Amniotic epithelial cell (primary cell): ENCODE measurements at regions not wholly inside any gene's neighbourhood (a gene's known extent, or its start where the extent isn't known, plus 50 kb on each side); places are given as distances from the start of the nearest gene placed in this dataset.
"Not testable (repeated sequence)": the region's sequence is repeated elsewhere in the genome, so short reads cannot be mapped to it uniquely, and the experiment has no call there.

Experiments used
- DNase-seq: peaks from one replicate; pipeline ENCODE4 v3.0.0-alpha.2; 2010; ENCODE audit warnings: low read depth

DNA sequence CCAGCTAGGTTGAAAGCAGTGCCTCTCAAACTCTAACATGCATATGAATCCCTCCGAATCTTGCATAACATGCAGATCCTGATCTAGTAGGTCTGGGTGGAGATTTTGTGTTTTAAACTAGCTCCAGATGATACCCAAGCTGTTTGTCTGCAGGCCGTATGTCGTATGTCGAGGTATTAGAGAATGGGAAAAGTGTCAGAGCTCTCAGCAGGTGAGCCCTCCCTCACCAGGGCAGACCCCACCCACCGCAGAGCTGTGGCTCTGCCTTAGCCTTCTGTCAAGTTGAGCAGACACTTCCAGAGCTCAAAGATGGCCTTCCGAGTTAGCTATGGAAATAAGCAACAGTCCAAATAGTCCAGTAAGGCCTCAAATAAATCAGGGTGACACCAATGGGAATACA, 83.2 kb upstream of the MAP3K1 start:
- DNase-seq, result no peak

DNA sequence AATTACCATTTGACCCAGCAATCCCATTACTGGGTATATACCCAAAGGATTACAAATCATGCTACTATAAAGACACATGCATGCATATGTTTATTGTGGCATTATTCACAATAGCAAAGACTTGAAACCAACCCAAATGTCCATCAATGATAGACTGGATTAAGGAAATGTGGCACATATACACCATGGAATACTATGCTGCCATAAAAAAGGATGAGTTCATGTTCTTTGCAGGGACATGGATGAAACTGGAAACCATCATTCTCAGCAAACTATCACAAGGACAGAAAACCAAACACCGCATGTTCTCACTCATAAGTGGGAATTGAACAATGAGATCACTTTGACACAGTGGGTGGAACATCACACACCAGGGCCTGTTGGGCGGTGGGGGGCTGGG, 83.9 kb upstream of the MAP3K1 start:
- not testable (repeated sequence) for DNase-seq

DNA sequence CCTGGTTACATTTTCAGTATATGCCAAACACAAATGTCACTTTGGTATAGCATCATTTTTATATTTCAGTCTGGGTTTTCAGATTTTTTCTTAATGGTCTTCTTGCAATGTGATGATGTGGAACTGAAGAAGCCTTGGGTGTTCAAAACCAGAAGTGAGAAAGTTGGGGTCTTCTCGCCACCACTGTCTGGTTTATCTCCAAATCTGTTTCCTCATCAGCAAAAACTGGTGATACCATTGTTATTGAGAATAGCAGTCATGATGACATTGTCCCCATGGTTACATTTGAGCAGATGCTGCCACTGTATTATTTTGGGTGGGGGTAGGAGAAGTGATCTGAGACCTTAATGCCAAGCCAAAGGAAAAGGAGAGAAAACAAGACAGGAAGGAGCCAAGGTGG, 85.9 kb upstream of the MAP3K1 start:
- DNase-seq, result no peak

DNA sequence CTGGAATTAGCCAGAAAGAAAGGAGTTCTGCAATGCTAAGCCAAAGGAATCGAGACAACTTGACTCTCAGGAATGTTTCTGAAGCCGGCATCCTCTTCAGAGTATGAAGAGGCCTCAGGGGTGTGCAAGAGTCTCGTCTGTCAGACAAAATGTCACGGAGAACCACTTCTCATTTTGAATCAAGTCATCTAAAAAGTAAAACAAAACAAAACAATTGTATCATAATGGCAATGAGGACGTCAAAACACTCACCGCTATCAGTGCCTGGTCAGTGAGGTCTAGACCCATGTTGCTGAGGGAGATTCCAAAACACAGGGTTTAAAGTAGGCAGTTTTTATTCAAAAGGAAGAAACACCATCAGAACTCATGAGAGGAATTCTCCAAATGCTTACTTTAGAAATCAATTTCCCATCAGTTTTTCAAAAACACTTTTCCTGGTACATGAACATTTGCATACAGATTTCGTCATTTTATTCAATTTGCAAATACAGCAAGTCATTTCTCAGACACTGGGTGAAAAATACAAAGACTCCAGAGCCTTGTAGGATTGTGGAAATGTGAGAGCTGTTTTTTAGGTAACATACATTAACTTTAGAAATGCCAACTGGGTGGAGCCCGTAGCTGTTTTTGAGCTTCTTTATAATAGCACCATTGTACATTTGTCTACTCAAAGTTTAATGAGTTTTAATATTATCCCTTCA, 89.5 kb upstream of the MAP3K1 start:
- peak; percentile 69 for DNase-seq

DNA sequence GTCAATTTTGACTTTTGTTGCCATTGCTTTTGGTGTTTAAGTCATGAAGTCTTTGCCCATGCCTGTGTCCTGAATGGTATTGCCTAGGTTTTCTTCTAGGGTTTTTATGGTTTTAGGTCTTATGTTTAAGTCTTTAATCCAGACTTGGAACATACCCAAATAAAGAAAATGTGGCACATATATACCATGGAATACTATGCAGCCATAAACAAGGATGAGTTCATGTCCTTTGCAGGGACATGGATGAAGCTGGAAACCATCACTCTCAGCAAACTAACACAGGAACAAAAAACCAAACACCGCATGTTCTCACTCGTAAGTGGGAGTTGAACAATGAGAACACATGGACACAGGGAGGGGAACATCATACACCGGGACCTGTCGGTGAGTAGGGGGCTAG, 90.5 kb upstream of the MAP3K1 start:
- not testable (repeated sequence) for DNase-seq

DNA sequence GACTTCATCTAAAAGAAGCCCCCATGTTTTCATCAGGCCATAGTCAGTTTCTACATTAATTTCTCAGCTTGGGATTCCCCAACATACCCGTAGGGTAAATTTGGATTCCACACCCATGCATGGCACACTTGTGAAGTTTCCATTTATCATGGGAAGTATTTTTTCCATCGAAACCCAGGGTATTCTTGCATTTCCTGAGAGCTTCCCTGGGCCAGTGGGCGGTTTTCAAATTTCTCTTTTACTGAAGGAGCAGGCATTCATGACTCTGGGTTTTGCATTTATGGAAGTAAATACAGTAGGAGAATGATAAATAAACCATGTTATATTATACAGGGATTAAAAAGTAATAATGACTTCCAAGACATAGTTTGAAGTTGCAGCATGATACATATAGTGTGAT, 93.0 kb upstream of the MAP3K1 start:
- DNase-seq, result no peak

DNA sequence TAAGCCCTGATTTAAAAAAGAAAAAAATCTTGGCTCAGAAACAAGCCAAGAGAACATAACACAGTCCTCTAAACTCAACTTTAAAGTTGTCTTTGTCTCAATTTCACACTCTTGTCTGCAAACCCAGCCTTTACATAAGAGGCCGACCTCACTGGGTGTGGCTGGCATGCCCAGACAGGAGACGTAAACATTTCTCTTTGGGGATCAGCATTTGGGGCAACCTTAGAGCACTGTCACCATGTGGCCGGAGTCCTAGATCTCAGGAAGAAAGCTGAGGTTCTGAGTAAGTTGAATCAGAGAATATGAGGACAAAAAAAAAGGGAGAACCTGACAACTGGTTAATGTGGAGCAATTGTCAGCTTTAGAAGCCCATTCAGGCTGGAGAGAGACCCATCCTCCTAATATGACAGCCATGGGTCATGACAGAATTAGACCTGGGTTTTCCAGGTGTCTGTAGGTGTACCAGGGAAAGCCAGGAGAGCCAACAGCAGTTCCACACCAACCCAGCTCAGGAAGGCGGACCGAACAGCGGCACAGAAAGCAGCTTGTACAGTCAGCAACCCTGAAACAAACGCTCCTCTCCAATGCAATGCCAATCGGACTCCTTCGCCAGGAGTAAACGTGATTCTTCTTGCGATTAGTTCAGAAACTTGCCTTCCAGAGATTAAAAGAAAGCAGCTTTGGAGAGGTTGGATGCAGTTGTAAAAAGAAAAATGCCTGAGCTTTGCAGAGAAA, 97.9 kb upstream of the MAP3K1 start:
- DNase-seq, result peak; percentile 24

DNA sequence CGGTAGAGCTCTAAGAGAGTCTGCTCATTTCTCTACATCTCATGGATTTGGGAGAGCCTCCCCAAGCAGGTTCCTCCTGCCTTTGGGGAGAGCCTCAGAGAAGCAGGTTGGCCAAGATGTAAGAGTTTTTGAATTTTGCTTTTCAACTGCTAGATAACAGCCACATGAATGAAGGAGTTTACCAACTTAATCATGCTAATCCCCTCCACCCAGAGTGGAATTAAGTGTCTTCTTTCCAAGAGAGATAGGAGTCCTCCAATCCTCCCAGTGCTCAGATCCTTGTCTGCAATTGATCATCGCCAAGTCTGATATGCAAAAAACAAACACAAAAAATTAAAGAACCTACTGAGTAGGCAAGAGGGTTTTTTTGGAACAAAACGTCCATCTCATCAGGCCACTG, 99.4 kb upstream of the MAP3K1 start:
- peak; percentile 85 for DNase-seq

DNA sequence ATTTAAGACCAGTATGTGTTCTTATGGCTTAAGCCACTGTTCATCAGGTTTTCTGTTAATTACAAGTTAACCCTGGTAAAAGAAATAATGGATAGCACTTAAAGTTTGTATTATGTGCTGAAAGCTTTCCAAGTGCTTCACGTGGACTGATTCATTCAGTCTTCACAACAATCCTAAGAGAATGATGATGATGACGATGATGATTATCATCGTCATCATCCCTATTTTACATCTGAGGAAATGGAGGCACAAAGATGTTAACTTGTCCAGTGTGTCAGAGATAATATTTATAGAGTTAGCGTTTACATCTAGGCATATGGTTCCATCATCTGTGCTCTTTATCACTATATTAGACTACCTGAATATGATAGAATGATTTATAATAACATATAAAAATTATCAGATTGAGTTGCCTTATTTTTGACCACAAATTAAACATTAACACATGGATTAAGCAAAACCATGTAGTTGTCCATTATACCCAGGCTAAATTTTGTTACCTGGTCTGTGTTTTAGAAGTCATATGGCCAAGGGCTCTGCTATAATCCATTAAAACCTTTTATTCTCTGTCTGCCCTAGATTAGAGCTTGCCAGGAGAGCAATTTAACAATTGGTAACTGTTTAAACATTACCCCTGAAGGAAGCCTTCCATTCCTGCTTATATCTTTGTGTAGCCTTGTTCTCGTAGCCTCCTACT, 102.3 kb upstream of the MAP3K1 start:
- no peak for DNase-seq

DNA sequence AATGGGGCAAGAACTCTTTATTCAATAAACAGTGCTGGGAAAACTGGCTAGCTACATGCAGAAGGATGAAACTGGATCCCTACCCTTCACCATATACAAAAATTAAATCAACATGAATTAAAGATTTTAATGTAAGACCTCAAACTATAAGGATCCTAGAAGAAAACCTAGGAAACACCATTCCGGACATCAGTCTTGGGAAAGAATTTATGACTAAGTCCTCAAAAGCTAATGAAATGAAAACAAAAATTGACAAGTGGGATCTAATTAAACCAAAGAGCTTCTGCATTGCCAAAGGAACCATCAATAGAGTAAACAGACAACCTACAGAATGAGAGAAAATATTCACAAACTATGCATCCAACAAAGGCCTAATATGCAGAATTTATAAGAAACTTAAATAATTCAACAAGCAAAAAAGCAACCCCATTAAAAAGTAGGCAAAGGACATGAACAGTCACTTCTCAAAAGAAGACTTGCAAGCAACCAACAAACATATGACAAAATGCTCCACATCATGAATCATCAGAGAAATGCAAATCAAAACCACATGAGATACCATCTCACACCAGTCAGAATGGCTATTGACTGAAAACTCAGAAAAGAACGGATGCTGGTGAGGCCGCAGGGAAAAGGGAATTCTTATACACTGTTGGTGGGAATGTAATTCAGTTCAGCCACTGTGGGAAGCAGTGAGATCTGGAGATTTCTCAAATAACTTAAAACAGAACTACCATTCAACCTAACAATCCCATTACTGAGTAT, 104.3 kb upstream of the MAP3K1 start:
- peak; percentile 78 for DNase-seq

DNA sequence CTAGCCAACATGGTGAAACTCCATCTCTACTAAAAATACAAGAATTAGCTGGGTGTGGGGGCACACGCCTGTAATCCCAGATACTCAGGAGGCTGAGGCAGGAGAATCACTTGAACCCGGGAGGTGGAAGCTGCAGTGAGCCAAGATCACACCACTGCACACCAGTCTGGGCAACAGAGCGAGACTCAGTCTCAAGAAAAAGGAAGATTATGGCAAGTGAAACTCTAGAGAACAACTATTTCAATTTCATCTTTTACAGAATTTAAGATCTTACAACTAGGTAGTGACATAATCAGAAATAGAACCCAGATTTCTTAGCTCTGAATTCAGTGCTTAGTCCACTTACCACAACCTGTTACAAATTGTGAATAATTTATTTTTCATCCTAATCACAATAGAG, 108.8 kb upstream of the MAP3K1 start:
- no peak for DNase-seq

DNA sequence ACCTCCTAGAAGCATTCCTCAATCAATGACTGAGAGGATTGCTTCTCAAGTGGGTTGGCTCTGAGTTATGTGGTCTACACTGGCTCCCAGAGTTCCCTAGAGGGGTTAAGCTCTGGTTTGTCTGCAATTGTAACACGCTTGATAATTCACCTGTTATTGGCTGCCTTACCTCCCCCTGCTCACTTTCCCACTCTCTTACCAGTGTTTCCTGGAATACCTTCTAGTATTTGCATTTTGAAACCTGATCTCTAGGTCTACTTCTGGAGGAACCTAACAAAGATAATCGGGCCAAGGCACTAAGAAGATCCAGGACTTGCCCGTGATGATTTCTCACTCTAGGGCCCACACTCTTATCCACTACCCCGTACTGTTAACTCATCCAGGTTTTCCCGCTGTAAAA, 110.1 kb upstream of the MAP3K1 start:
- DNase-seq, result no peak

DNA sequence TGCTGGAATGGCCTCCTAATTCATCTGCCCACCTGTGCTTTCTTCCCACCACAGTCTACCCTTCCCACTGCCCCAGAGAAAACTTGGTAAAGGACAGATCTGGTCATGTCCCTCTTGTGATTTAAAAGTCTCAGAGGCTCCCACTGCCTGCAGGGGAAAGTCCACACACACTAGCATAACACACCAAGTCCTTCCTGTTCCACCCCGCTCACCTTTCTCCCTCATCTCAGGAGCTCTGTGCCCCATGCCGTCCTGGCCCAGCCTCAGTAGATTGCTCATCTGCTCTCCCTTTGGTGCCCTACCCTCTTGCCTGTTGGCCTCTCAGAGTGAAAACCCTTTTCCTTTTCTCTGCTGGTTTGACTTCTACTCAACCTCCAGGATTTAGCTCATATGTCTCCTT, 111.4 kb upstream of the MAP3K1 start:
- no peak for DNase-seq

DNA sequence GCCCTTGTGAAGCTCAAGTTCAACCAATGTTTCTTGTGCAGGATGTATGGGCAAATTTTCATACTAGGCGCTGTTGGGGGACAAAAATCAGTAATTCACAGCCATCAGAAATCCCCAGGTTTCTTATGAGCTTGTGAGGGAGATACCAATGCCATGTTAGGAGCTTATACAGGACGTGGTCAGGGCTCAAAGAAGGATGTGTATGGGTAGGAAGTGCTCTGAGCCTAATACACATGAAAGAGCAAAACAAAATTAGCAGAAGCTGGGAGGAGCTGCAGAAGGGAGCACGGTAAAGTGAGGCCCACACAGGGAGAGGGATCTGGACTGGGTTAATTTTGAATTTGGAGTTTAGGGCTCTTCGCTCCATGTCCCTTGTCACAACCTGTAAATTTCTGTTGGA, 114.6 kb upstream of the MAP3K1 start:
- no peak for DNase-seq

DNA sequence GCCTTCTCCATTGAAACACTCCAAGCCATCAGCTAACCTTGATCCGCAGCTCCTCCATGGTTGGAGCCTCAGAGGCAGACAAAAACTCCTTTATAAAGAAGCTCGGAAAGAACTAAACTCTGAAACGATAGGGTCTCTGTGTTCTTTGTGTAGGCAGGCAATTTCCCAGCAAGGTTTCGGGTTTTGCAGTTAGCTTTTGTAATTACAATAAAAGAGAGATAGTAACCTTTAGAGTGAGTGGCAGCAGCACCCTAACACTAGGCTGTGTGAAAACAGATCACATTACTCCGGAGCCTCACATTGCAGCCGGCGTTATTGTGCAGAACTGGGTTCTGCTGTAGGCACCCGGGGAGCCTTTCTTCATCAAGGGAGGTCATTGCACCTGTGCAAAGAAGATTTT, 115.8 kb upstream of the MAP3K1 start:
- no peak for DNase-seq

DNA sequence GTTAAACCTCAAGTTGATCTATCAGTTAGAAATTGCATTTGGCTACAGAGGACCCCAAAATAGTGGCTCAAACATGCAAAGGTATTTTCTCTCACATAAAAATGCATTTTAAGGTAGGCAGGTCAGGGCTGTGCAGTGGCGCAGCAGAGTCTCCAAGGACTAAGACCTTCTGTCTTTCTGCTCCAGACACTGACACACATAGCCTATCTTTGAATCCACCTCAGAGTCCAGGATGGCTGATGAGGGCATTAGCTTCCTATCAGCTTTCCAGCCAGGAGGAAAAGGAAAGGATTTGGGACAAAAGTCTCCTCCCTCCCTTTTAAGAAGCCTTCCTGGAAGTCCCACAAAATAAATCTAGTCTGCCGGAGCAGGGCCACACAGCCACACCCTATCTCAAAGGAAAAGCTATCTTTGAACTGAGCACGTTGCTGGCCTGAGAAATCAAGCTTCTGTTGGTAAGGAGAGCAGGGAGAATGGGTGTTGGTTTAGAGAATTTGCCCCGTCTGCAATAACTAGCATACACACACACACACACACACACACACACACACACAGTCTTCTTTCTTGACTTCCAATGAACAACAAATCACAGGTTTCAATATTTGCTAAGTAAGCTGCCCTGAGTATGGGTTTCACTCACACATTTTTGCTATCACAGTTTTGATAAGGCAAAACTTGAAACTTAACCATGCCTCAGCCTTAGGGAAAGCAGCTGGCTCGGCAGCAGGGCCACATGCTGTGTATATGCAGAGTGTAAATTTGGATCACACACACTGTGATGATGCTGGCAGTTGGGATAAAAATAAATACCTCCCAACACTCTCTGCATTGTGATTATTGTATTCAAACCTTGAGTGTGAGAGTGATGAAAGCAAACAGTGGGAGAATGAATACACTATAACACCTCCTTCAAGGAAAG, 116.6 kb upstream of the MAP3K1 start:
- no peak for DNase-seq

DNA sequence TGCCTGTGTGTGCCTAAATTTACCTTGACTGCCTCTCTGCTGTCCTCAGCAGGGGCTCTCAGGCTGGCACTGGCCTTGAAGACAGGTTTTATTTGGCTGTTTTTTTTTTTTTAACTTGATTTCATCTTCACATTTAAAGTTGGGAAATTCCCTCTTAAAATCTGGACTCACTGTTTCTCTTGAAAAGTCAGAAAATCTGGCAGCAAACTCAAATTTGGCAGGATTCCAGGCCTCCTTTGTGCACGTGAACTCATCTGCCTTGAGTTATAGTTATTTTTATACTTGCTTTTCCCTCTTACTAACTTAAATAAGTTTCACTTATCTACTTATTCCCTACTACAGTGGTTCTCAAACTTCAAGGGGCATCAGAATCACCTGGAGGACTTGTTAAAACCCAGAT, 118.4 kb upstream of the MAP3K1 start:
- DNase-seq, result peak; percentile 36

DNA sequence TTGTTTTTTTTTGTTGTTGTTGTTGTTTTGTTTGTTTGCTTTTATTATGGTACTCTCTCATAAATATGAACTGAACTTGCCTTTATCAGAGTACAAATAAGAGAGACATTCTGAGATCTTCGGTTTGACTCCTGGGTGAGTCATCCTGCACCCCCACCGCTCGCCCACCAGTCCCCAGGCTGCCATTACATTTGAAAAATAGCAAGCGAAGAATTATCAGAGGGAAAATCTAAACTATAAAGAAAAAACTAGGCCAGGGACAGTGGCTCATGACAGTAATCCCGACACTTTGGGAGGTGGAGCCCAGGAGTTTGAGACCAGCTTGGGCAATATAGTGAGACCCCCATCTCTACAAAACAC, 122.1 kb upstream of the MAP3K1 start:
- no peak for DNase-seq

DNA sequence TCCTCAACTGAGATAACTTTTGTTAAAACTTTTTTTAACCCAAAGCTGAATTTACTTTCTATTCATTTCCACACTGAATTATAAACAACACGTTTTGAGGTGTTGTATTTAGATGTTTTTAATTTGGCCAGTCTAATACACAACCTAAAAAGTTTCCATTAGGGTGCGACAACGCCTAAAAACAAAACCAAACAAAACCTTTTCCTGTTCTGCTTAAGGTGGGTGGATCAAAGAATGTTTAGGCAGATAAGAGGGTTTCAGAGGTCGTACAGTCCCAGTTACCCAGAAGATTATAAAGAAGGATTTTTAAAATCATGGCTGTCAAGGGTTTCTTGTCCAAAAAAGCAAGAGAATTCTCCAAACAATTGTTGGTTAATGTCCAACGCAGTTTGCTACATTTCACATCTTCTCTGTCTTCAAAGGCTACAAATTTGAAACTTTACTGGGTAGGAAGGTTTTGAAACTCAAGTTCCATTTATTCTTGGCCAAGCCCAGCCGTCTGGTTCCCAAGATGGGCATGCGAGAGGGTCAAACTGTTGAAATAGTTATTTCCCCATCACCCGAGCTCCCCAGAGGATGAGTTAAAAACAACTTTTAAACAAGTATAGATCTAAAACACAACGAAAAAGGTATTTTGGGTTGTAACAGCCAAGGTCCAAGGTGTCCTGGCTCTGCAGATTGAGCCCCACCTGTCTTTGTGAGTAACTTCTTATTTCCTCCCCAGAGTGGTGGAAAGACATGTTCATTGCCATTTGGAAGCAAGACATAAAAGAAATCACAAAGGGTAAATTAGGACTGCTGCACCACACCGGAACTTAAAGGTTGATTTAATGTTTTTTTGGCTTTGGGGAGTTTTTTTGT, 122.8 kb upstream of the MAP3K1 start:
- no peak for DNase-seq

DNA sequence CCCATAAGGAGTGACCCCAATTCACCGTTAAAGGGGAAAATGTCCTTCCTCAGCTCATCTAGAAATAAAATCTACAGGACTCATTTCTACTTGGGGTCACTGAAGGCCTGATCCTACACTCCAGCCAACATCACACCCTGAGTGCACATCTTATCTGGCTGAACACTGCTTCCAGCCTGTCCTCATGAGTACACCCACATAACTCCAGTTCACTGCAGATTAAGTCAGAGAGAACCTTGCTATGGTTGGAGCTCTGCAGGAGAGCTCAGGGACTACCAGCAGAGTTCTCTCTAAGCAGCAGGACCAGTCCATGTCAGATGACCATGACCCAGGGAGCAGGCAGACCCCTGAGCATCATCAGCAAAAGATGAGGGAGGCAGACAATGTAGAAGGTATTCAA, 126.9 kb upstream of the MAP3K1 start:
- DNase-seq, result peak; percentile 21
